Stomach smooth muscle (tissue), 2 donors: ENCODE measurements at regions not wholly inside any gene's neighbourhood (a gene's known extent, or its start where the extent isn't known, plus 50 kb on each side); places are given as distances from the start of the nearest gene placed in this dataset.

Experiments
- H3K27ac ChIP-seq: one replicate; pipeline ENCODE4 v1.7.0; 2013; ENCODE audit warnings: mild to moderate bottlenecking, low read length, inconsistent platforms
- H3K27me3 ChIP-seq, 2 donors: one replicate each; pipeline ENCODE4 v1.7.0; 2013; ENCODE audit warnings: low read length in 2 of 2; ENCODE audit not compliant: insufficient read depth in 2 of 2, control insufficient read depth in 1 of 2
- H3K36me3 ChIP-seq, 2 donors: one replicate each; pipeline ENCODE4 v1.7.0; 2013; ENCODE audit warnings: low read length in 2 of 2; ENCODE audit not compliant: control insufficient read depth in 2 of 2, insufficient read depth in 2 of 2
- H3K4me1 ChIP-seq: one replicate; pipeline ENCODE4 v1.7.0; 2013; ENCODE audit warnings: low read length; ENCODE audit not compliant: control insufficient read depth, insufficient read depth
- H3K4me3 ChIP-seq, 2 donors: one replicate each; pipeline ENCODE4 v1.7.0; 2013; ENCODE audit warnings: low read length in 2 of 2
- H3K9ac ChIP-seq, 2 donors: one replicate each; pipeline ENCODE4 v1.7.0; 2013; ENCODE audit warnings: low read length in 2 of 2, mild to moderate bottlenecking in 1 of 2
- H3K9me3 ChIP-seq, 2 donors: one replicate each; pipeline ENCODE4 v1.7.0; 2013; ENCODE audit warnings: low read length in 2 of 2; ENCODE audit not compliant: control insufficient read depth in 2 of 2
- donor health status: healthy.
- donor health status: Pancreatic carcinoma.

DNA sequence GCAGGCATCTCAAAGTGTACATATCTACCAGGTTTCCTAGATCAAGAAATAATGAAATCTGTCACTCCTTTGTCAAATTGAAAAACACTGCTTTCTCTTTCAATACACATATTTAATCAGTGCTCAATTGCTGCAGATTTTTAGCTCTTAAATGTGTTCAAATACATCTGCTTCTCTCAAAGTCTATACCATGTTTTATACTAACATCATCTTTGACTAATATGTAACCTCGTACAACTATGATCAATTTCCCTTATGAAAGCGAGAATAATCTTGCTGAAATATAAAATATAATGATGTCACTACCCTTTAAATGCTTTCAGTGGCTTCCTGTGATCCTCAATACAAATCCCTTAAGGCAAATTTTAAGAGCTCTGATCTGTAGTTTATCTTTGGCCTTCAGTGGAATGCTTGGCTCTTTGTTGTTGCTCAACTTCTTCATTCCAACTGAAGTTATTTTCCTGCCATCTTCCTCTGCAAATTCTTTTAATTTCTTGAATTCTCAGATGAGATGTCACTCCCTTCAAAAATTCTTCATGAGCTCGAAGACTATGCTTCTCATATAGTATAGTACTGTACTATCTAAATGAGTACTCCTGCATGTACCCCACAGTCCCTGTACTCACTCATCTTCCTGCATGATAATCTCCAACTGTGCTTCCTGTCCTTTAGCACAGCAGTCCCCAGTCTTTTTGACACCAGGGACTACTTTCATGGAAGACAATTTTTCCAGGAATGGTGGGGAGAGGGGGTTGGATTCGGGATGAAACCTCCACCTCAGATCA, 545.1 kb upstream of the GJE1 start:
- H3K36me3 ChIP-seq, result no peaks in the 10 kb centered on the region
- no peak overlapping the region for H3K4me3 ChIP-seq
- H3K9ac ChIP-seq, result no peak overlapping the region
- H3K9me3 ChIP-seq, result no peaks in the 10 kb centered on the region
- no peak overlapping the region for H3K27ac ChIP-seq
- H3K4me1 ChIP-seq, result no peaks in the 10 kb centered on the region
- no peaks in the 10 kb centered on the region for H3K27me3 ChIP-seq

DNA sequence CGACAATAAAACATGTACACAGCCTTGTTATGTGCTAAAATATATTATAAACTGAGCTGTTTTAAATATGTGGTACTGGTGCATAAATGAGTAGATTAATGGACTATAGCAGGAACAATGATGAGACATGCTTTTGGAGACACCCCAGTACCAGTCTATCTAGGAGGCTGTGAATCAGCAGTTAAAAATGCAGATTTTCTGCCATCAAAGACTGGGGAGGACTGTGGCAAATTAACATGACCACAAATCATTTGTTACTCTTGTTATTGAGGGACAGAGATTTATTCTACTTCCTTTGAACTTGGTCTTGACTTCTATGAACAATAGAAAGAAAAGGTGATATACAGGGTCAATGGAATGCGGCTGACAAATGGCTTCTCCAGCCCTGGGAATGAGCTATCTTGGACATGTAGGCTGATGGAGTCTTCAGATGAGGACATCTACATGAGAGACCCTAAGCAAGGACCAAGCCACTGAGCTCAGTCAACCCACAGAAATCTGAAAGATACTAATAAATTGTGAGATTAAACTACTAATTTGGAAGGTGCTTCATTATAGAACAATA, 551.7 kb upstream of the GJE1 start:
- Histone ChIP-seq H3K27me3 (no peaks in the 10 kb centered on the region), H3K36me3 (no peaks in the 10 kb centered on the region), H3K4me3 (no peak overlapping the region), H3K9ac (no peak overlapping the region), H3K4me1 (no peaks in the 10 kb centered on the region), H3K27ac (no peak overlapping the region), H3K9me3 (no peaks in the 10 kb centered on the region)

DNA sequence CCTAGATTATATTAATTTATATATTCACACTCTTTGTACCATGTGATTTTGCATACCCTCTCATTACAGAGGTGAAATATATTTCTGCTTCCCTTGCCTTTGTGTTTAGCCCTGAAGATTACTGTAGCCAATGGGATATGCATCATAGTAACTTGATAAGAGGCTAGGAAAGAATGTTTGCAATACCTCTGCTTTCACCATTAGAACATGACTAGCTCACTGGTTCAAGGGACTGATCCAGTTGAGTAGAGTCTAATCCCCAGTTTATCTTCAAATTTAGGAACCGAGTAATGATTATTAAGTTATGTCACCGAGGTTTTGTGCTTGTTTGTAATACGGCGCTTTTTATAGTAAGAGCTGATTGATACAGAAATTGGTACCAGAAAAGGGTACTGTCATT, 552.6 kb upstream of the GJE1 start:
- Histone ChIP-seq H3K4me1 (no peaks in the 10 kb centered on the region), H3K27me3 (no peaks in the 10 kb centered on the region), H3K27ac (no peak overlapping the region), H3K9me3 (no peaks in the 10 kb centered on the region), H3K4me3 (no peak overlapping the region), H3K9ac (no peak overlapping the region), H3K36me3 (no peaks in the 10 kb centered on the region)

DNA sequence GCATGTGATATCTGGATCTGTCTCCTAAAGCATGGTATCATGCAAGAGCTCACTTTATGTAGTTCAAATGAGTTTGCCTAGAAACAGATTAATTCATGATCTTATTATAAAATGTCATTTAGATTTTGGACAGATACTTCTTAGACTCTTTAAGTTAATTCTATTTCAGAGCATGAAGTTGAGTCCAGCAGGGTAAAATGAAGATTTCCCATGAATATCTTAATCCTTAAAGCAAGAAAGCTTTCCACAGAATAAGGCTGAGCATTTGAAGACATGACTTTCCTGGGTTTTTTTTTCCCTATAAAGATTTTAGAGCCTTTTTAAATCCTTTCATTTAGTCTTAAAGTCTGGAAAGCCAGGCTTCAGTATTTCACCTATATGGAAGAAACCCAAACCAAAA, 556.0 kb upstream of the GJE1 start:
- Histone ChIP-seq H3K4me1 (no peaks in the 10 kb centered on the region), H3K27ac (no peak overlapping the region), H3K36me3 (no peaks in the 10 kb centered on the region), H3K9me3 (no peaks in the 10 kb centered on the region), H3K27me3 (no peaks in the 10 kb centered on the region), H3K4me3 (no peak overlapping the region), H3K9ac (no peak overlapping the region)

DNA sequence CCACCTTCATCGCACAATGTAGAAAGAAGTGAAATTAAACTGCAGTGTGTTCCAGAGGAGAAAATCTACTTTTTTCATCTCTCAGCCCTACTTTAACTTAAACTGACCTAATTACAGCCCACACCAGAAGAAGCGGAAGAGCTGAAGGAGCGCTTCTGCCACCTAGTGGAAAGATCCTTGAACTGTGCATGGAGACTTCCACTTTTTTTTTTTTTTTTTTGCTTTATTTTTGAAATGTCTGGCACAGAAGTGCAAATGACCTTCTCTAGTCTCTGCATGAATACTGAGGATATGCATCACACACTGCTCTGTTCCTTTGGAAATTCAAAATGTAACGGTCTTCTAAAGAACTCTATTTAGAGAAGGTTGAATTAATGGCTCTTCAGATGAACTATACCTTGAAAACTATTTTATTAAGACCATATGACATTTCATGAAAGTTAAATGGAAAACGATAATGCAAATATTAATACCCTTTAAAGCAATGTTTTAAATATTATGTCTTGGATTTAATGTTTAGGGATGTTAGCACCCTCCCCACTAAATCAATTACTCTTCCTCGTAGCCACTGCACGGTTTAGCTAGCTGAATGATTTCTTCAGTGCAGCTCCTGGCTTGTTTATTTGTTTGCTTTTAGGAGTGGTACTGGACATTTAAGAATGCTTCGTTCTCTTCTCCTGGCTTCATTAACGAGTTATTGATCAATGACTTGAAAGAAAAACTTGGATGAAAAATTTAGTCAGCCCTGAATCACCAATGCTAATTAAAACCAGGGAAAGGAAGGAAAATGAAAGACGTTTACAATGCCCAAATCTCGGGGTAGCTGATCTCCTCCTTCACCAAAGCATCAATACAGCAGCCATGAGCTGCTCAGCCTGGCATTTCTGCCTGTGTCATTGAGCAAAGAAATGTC, 569.6 kb upstream of the GJE1 start:
- no peaks in the 10 kb centered on the region for H3K9me3 ChIP-seq
- peaks cover 5% of the 10 kb centered on the region for H3K4me1 ChIP-seq
- no peak overlapping the region for H3K9ac ChIP-seq
- no peak overlapping the region for H3K4me3 ChIP-seq
- no peaks in the 10 kb centered on the region for H3K27me3 ChIP-seq
- no peak overlapping the region for H3K27ac ChIP-seq
- no peaks in the 10 kb centered on the region for H3K36me3 ChIP-seq

DNA sequence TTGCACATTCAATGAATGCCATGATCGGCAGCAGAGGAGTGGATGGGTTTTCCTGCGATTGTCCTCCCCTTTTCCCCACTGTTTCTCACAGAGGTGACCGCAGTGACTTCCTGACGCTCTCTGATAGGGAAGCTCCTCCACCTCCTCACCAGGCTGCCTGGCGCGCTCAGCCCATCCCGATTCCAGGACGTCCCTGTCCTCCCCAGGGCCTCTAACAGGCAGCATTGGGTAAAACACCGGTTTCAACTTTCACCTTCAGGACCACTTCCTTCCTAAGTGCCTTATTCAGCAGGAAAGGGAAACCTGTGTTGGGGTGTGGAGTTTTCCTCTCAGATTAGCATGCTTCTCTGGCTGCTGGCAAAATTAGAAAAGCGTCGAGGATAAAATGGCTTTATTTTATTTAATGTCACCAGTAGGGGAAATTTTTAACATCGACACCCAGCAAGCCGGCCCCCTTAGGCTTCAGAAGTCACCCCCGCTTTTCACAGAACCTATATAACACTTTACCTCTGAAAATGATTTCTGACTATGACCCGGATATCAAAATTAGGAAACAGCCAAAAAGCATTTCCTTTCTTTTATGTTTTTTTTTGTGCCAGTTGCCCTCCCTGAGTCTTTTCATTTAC, 570.4 kb upstream of the GJE1 start:
- Histone ChIP-seq H3K9me3 (no peaks in the 10 kb centered on the region), H3K27ac (no peak overlapping the region), H3K27me3 (no peaks in the 10 kb centered on the region), H3K4me3 (peak overlapping the region in 1 of 2 donors; percentile 41), H3K36me3 (no peaks in the 10 kb centered on the region), H3K4me1 (peaks cover 5% of the 10 kb centered on the region), H3K9ac (no peak overlapping the region)

DNA sequence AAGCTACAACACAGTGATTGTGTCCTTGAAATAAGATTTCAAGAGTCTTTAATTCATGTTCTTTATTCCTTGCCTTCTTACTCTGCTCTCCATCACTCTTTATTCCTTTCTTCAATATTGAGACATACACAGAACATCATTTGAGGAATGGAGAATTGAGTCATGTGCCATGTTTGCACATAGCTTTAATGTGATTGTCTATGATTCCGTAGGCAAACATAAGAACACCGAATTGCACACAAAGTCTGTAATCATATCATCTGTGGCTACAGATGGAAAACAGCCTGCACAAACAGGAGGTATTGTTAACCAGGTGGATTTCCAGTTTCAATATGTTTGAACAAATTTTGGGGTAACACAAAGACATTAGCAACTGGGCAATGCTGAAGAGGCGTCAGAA, 571.6 kb upstream of the GJE1 start:
- Histone ChIP-seq H3K9ac (no peak overlapping the region), H3K27ac (no peak overlapping the region), H3K36me3 (no peaks in the 10 kb centered on the region), H3K27me3 (no peaks in the 10 kb centered on the region), H3K9me3 (no peaks in the 10 kb centered on the region), H3K4me3 (no peak overlapping the region), H3K4me1 (peaks cover 5% of the 10 kb centered on the region)

DNA sequence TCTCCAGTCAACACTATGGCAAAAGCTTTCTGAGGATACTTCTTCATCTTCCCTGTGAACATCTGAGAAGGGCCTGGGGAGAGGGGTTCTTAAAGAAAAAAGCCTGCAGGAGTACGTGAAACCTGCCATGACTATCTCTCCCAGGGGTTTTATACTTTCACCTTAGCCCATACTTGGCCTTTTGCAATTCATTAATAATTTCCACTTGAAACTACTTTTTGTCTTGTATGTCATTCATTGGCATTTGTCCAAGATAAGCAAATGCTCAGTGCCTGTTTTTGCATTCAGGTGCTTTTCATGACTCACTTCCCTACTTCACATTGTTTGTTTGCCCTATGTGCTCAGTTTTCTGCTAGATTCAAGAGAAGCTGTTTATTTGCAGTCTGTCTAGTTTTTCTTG, 580.3 kb upstream of the GJE1 start:
- Histone ChIP-seq H3K9me3 (peaks cover 0 to 4% of the 10 kb centered on the region in 2 donors), H3K4me1 (no peaks in the 10 kb centered on the region), H3K27me3 (no peaks in the 10 kb centered on the region), H3K36me3 (no peaks in the 10 kb centered on the region), H3K4me3 (no peak overlapping the region), H3K27ac (no peak overlapping the region), H3K9ac (no peak overlapping the region)

DNA sequence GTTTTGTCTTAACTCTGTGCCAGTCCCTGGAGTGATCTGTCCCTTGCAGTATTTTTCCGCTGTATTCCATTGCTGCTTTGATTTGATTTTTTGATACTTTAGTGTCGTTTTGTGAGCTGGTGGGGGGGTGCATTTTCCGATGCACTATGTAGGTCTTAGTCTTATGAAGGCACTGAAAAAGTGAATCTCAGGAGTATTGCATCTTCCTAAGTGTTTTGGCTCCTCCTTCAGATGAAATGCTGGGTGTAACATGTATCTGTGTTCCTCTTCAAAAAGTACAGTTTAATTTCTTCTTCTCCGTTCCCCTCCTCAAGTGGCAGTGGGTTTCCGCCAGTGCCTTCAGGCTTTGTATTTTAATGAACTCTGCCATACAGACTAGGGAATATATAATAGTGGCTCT, 580.7 kb upstream of the GJE1 start:
- Histone ChIP-seq H3K27ac (no peak overlapping the region), H3K9me3 (peaks cover 0 to 4% of the 10 kb centered on the region in 2 donors)

DNA sequence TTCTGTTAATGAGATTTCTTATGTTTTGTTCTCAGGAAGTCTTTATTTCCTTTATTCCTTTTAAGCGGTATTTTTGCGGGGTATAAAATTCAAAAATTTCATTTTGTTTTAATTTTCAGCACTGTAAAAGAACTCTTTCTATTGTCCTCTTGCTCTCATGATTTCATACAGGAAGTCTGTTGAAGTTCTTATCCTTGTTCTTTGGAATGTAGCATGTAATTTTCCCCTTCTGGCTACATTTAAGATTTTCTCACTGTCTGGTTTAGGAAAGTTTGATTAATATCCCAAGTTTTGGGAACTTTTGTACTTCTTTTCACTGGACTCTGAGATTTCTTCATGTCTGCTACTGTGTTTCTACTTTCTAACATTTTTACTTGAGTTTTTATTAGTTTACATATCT, 581.4 kb upstream of the GJE1 start:
- Histone ChIP-seq H3K9ac (no peak overlapping the region), H3K27ac (no peak overlapping the region), H3K36me3 (no peaks in the 10 kb centered on the region), H3K27me3 (no peaks in the 10 kb centered on the region), H3K9me3 (peaks cover 0 to 4% of the 10 kb centered on the region in 2 donors), H3K4me3 (no peak overlapping the region), H3K4me1 (no peaks in the 10 kb centered on the region)

More for the DNA sequence above, 580.7 kb upstream of the GJE1 start:
- Histone ChIP-seq H3K36me3 (no peaks in the 10 kb centered on the region), H3K9ac (no peak overlapping the region), H3K4me1 (no peaks in the 10 kb centered on the region), H3K27me3 (no peaks in the 10 kb centered on the region), H3K4me3 (no peak overlapping the region)
